Stimulated activated CD8-positive, alpha-beta memory T cell treated with anti-CD3 and anti-CD28 coated beads, Interleukin-4, amount 100 ng/mL, for 48 hours (primary cell): ENCODE measurements at regions not wholly inside any gene's neighbourhood (a gene's known extent, or its start where the extent isn't known, plus 50 kb on each side); places are given as distances from the start of the nearest gene placed in this dataset.
"Not testable (repeated sequence)": the region's sequence is repeated elsewhere in the genome, so short reads cannot be mapped to it uniquely, and the experiment has no call there.

Experiments
- DNase-seq: peaks from one replicate; pipeline ENCODE4 v3.0.0-alpha.2; 2020

DNA sequence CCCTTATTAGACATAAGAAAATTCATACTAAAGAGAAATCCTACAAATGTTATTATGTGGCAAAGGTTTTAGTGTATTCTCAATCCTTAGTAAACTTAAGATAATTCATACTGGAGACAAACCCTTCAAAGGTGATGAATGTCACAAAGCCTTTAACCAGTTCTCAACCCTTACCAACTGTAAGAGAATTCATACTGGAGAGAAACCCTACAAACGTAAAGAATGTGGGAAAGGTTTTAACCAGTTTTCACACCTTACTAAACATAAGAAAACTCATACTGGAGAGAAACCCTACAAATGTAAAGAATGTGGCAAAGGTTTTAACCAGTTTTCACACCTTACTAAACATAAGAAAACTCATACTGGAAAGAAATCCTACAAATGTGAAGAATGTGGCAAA, 93.2 kb downstream of the ZNF680 start:
- DNase-seq, result no peak

DNA sequence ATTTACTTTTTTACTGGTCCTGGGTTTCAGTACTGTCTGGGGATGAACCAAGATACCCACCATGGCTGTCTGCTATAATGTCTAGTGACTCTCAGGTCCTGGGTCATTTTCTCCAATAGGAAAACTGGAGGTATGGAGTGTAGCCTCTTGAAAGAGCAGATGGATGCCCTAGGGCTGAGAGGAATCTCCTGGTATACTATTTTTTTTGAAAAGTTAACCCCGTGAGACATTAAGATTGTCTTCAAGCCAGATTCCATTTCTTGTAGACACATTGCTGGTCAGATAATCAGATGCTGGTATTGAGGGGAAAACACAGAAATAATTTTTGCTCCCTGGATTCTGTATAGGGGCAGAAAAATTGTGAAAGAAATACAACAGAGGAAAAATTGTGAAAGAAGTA, 97.3 kb downstream of the ZNF680 start:
- DNase-seq, result no peak

DNA sequence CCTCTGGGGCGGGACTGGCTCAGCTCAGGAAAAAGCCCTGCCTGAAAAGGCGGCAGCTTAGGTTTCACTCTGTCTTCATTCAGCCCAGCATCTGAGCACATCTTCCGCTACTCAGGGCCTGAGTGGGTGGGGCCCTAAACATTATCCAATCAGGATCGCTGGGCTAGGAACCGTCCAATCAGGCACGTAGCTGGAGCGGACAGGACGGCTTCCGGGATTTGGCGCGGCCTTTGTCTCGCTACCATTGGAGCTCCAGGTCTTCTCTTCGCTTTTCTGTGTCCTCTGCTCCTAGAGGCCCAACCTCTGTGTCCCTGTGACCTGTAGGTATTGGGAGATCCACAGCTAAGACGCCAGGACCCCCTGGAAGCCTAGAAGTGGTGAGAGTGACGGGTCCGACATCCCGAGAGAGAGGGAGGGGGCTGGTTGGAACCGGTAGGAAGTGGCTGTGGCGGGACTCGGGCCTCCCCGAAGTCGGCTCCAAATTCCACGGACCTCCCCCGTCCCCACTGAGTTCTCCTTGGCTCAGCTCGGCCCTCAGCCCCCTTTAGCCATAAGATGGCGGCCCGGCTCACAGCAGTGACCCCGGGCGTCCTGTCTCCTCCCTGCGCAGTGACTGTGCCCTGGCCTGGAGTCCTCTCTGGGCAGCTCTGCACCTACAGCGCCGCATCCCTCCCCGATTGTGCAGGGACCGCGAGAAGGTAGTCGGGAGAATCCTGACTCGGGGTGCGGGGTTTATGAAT, 99.1 kb downstream of the ZNF680 start:
- DNase-seq, result peak; percentile 24

GRCh38 chr7:64459858-64460257, 103.0 kb downstream of the ZNF680 start:
- not testable (repeated sequence) for DNase-seq

GRCh38 chr7:64433590-64433989, 119.8 kb downstream of the ZNF736 start:
- no peak for DNase-seq

DNA sequence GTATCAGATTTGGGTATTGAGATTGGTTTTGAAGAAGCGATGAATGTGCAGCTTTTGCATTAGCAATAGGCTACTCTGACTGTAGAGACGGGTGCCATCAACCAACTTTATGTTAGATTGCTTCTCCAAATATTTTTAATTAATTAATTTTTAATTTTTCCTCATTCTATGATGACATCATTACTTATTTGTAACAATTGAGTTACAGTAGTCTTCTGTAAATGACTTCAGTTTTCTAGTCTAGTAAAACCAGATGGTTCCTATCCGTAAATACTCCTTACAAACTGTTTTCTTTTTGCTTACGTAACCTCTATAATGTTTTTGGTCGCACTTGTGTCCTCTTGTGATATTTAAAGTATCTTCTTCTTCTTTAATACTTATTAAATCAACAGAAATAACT, 118.1 kb downstream of the ZNF736 start:
- DNase-seq, result no peak

DNA sequence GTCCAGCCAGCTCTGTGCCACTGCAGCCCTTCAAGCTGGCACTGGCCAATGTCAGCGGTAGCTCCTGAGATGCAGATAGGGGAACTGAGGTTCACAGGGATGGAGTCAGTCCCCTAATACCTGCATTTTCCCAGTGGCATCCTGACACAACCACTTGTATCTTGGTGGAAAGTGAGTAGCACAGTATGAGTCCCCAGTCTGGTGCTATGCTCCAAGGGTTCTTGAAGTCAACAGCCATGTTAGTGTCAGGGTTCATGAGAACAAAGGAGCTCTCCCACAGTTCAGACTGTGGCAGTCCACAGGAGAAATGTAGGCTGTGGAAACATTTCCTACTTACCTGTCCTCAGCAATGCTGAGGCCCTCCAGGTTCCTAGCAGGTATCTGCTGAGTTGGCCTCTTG, 115.5 kb downstream of the ZNF736 start:
- no peak for DNase-seq

- DNase-seq, result not testable (repeated sequence)
These were observed 111.7 kb downstream of the ZNF736 start for GRCh38 chr7:64425436-64425835.

- DNase-seq, result no peak
These were observed 93.4 kb downstream of the ZNF736 start for GRCh38 chr7:64407148-64407547.
